Panc1 (cell line): ENCODE measurements at regions not wholly inside any gene's neighbourhood (a gene's known extent, or its start where the extent isn't known, plus 50 kb on each side); places are given as distances from the start of the nearest gene placed in this dataset.

Source experiments
- ATAC-seq: fragments of 200-7000 bp; cut with Tn5 transposase; 2 replicates; pipeline ENCODE4 v1.9.1; 2020; ENCODE audit warnings: mild to moderate bottlenecking, moderate library complexity
- BruUV-seq: library from RNA; stranded (reverse); fragments of 400-500 nt; replicated peaks from 2 replicates; lab custom pipeline; 2021; lab: Mats Ljungman, UMichigan
- CTCF ChIA-PET: fragments of 300-600 bp; sonication (Branson Sonifier 250); formaldehyde crosslinking; loops from one replicate; lab custom pipeline; 2022; ENCODE audit warnings: antibody characterized with exemption; lab: Charles Lee
- POLR2A ChIA-PET: fragments of 300-600 bp; sonication (Branson Sonifier 250); formaldehyde crosslinking; loops from one replicate; lab custom pipeline; 2022; ENCODE audit warnings: antibody characterized with exemption; lab: Charles Lee
- DNase-seq: peaks from one replicate; pipeline ENCODE4 v3.0.0-alpha.2; 2010; ENCODE audit warnings: low read depth, low spot score
- H3K27ac ChIP-seq: 2 replicates; pipeline ENCODE4 v1.5.1; 2011; ENCODE audit warnings: mild to moderate bottlenecking, low read length, inconsistent platforms
- H3K27me3 ChIP-seq: fragments of 200-500 bp; sonication (Bioruptor generic); 2 replicates; pipeline ENCODE4 v1.6.0; 2014; ENCODE audit warnings: low read length, inconsistent platforms; ENCODE audit not compliant: control insufficient read depth, insufficient read depth
- H3K36me3 ChIP-seq: fragments of 200-500 bp; sonication (Bioruptor generic); 2 replicates; pipeline ENCODE4 v1.5.1; 2014; ENCODE audit warnings: inconsistent platforms, mild to moderate bottlenecking, low read length, moderate library complexity; ENCODE audit not compliant: control insufficient read depth, insufficient read depth
- H3K4me1 ChIP-seq: 2 replicates; pipeline ENCODE4 v1.5.1; 2011; ENCODE audit warnings: inconsistent platforms, mild to moderate bottlenecking, low read length, moderate library complexity; ENCODE audit not compliant: control insufficient read depth, insufficient read depth
- H3K4me3 ChIP-seq, 2 experiments: 2 replicates each; pipeline ENCODE4 v1.5.1; 2011 to 2012; ENCODE audit warnings: low read depth in 2 of 2, low read length in 2 of 2, mild to moderate bottlenecking in 2 of 2, inconsistent platforms in 1 of 2, moderate library complexity in 1 of 2
- H3K9me3 ChIP-seq: fragments of 200-500 bp; sonication (Bioruptor generic); 2 replicates; pipeline ENCODE4 v1.5.1; 2014; ENCODE audit warnings: low read depth, mild to moderate bottlenecking, inconsistent platforms, low read length, moderate library complexity; ENCODE audit not compliant: control insufficient read depth, insufficient read depth
- POLR2AphosphoS5 ChIP-seq: IDR thresholded peaks from 2 replicates; pipeline ENCODE4 v1.6.1; 2012; ENCODE audit warnings: mild to moderate bottlenecking, low read depth, low read length, moderate library complexity
- SIN3A ChIP-seq: IDR thresholded peaks from 2 replicates; pipeline ENCODE4 v1.6.1; 2012; ENCODE audit warnings: low read depth, mild to moderate bottlenecking, low read length, moderate library complexity, borderline replicate concordance; ENCODE audit not compliant: insufficient read depth
- TCF7L2 ChIP-seq: IDR thresholded peaks from 2 replicates; pipeline ENCODE4 v1.6.1; 2011; ENCODE audit warnings: mild to moderate bottlenecking, low read depth, low read length, inconsistent platforms
- in situ Hi-C: cut with HindIII; loops from 2 replicates; pipeline ENCODE4 v1.10.0; 2016; ENCODE audit warnings: low sequenced_read_pairs, low pct_unique_long_range_greater_than_20kb
- intact Hi-C: fragments of 100-400 bp; cut with micrococcal nuclease; formaldehyde crosslinking; loops from one replicate; pipeline ENCODE4 v1.10.0; 2022; ENCODE audit not compliant: unreplicated experiment
- TF ChIP-seq, protein P1 (sequence below): fragments of 450-650 bp; IDR thresholded peaks from 2 replicates; pipeline ENCODE4 v1.5.1; 2017; ENCODE audit warnings: mild to moderate bottlenecking
- TF ChIP-seq, protein P2 (sequence below), 2 experiments: IDR thresholded peaks; 2 replicates each; pipeline ENCODE4 v1.6.1; 2011 to 2012; ENCODE audit warnings: low read depth in 2 of 2, control low read depth in 1 of 2, low read length in 1 of 2, mild to moderate bottlenecking in 1 of 2, moderate library complexity in 1 of 2; ENCODE audit not compliant: insufficient read depth in 1 of 2

DNA sequence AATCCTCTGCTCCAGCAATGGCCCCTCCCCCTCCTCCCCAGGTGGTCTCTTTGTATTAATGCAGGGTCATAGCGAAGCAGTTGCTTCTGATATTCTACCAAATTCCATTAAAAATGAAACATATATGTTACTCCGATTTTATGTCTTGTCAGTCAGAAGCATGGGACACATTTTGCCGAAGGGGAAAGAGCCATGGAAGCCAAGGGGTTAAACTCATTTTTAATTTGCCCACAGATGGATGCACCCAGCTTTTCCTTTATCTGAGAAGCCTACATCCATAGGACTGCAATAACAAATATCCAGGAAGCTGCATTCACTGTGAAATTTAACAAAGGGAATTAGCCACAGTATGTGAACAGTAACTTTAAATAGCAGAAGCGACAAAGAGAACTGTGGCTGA lies 688.2 kb downstream of the QKI start:
- no peaks in the 10 kb centered on the region for H3K4me1 ChIP-seq
- ChIA-PET POLR2A (no interaction called here), CTCF (no interaction called here)
- intact Hi-C loops (no loop called here), in situ Hi-C loops (no loop called here)
- H3K36me3 ChIP-seq = no peaks in the 10 kb centered on the region
- no peak overlapping the region for H3K27ac ChIP-seq
- TF ChIP-seq SIN3A (no peak), POLR2AphosphoS5 (no peak), TCF7L2 (no peak)
- TF ChIP-seq, protein P1, sequence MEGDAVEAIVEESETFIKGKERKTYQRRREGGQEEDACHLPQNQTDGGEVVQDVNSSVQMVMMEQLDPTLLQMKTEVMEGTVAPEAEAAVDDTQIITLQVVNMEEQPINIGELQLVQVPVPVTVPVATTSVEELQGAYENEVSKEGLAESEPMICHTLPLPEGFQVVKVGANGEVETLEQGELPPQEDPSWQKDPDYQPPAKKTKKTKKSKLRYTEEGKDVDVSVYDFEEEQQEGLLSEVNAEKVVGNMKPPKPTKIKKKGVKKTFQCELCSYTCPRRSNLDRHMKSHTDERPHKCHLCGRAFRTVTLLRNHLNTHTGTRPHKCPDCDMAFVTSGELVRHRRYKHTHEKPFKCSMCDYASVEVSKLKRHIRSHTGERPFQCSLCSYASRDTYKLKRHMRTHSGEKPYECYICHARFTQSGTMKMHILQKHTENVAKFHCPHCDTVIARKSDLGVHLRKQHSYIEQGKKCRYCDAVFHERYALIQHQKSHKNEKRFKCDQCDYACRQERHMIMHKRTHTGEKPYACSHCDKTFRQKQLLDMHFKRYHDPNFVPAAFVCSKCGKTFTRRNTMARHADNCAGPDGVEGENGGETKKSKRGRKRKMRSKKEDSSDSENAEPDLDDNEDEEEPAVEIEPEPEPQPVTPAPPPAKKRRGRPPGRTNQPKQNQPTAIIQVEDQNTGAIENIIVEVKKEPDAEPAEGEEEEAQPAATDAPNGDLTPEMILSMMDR = no peak
- TF ChIP-seq, protein P2, sequence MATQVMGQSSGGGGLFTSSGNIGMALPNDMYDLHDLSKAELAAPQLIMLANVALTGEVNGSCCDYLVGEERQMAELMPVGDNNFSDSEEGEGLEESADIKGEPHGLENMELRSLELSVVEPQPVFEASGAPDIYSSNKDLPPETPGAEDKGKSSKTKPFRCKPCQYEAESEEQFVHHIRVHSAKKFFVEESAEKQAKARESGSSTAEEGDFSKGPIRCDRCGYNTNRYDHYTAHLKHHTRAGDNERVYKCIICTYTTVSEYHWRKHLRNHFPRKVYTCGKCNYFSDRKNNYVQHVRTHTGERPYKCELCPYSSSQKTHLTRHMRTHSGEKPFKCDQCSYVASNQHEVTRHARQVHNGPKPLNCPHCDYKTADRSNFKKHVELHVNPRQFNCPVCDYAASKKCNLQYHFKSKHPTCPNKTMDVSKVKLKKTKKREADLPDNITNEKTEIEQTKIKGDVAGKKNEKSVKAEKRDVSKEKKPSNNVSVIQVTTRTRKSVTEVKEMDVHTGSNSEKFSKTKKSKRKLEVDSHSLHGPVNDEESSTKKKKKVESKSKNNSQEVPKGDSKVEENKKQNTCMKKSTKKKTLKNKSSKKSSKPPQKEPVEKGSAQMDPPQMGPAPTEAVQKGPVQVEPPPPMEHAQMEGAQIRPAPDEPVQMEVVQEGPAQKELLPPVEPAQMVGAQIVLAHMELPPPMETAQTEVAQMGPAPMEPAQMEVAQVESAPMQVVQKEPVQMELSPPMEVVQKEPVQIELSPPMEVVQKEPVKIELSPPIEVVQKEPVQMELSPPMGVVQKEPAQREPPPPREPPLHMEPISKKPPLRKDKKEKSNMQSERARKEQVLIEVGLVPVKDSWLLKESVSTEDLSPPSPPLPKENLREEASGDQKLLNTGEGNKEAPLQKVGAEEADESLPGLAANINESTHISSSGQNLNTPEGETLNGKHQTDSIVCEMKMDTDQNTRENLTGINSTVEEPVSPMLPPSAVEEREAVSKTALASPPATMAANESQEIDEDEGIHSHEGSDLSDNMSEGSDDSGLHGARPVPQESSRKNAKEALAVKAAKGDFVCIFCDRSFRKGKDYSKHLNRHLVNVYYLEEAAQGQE (IDR thresholded peaks at IDR 0.05; ENCODE audit: insufficient read depth in 1 of 2, low read depth in 2 of 2, low read length in 1 of 2) = no peak
- ATAC-seq = no peak
- BruUV-seq = no TSS peak
- no peaks in the 10 kb centered on the region for H3K9me3 ChIP-seq
- no peak overlapping the region for H3K4me3 ChIP-seq
- DNase-seq = no peak
- H3K27me3 ChIP-seq = no peaks in the 10 kb centered on the region

DNA sequence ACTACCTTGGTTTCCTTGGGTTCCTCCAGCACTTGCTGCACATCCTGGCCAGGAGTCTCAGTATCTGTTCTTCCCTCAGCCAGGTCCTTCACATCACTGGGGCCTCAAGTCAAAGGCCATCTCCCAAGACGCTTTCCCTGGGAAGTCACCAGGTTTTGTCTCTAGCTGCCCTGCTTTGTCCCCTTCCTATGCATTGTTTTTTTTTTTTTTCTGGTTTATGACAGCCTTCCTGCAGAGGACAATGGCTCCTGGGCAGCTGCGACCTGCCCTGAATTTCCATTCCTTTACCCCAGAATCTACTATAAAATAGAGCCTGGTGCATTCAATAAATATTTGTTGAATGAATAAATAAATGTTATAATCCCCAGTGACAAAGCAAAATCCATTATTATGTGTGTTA lies 687.3 kb downstream of the QKI start:
- intact Hi-C loops = no loop called here
- ATAC-seq (no peak), DNase-seq (no peak)
- Histone ChIP-seq H3K4me3 (no peak overlapping the region), H3K36me3 (no peaks in the 10 kb centered on the region), H3K27me3 (no peaks in the 10 kb centered on the region), H3K9me3 (no peaks in the 10 kb centered on the region), H3K4me1 (no peaks in the 10 kb centered on the region), H3K27ac (no peak overlapping the region)
- POLR2A ChIA-PET = no interaction called here
- TF ChIP-seq, protein P2 (IDR thresholded peaks at IDR 0.05; ENCODE audit: insufficient read depth in 1 of 2, low read depth in 2 of 2, low read length in 1 of 2) = no peak
- TF ChIP-seq, protein P1 = no peak
- TF ChIP-seq TCF7L2 = no peak
- no peak for TF ChIP-seq SIN3A
- no peak for TF ChIP-seq POLR2AphosphoS5
- BruUV-seq = no TSS peak
- in situ Hi-C loops = no loop called here
- CTCF ChIA-PET = no interaction called here
